Smooth muscle cell (in vitro differentiated cells): ENCODE measurements at regions not wholly inside any gene's neighbourhood (a gene's known extent, or its start where the extent isn't known, plus 50 kb on each side); places are given as distances from the start of the nearest gene placed in this dataset.

Experiments
- DNase-seq: peaks from one replicate; lab custom pipeline; 2025; ENCODE audit not compliant: unreplicated experiment; lab: John Stamatoyannopoulos, UW
- H2AFZ ChIP-seq: fragments of 200-600 bp; sonication (generic); 2 replicates; pipeline ENCODE4 v1.6.0; 2016; ENCODE audit warnings: antibody characterized with exemption, low read depth, mild to moderate bottlenecking
- H3F3A ChIP-seq: fragments of 200-600 bp; sonication (generic); 2 replicates; pipeline ENCODE4 v1.6.0; 2017; ENCODE audit warnings: antibody characterized with exemption, low read depth
- H3K27ac ChIP-seq: fragments of 200-600 bp; sonication (generic); 2 replicates; pipeline ENCODE4 v1.5.1; 2016; ENCODE audit warnings: low read depth, mild to moderate bottlenecking
- H3K27me3 ChIP-seq: fragments of 200-600 bp; sonication (generic); 2 replicates; pipeline ENCODE4 v1.6.1; 2016; ENCODE audit warnings: low read depth, mild to moderate bottlenecking
- H3K36me3 ChIP-seq: fragments of 200-600 bp; sonication (generic); 2 replicates; pipeline ENCODE4 v1.5.1; 2016; ENCODE audit warnings: low read depth
- H3K4me1 ChIP-seq: fragments of 200-600 bp; sonication (generic); 2 replicates; pipeline ENCODE4 v1.5.1; 2016; ENCODE audit warnings: low read depth
- H3K4me2 ChIP-seq: fragments of 200-600 bp; sonication (generic); 2 replicates; pipeline ENCODE4 v1.6.0; 2016; ENCODE audit warnings: mild to moderate bottlenecking
- H3K4me3 ChIP-seq: fragments of 200-600 bp; sonication (generic); 2 replicates; pipeline ENCODE4 v1.5.1; 2016; ENCODE audit warnings: mild to moderate bottlenecking
- H3K79me2 ChIP-seq: fragments of 200-600 bp; sonication (generic); 2 replicates; pipeline ENCODE4 v1.6.0; 2016; ENCODE audit warnings: low read depth, mild to moderate bottlenecking
- H3K9ac ChIP-seq: fragments of 200-600 bp; sonication (generic); 2 replicates; pipeline ENCODE4 v1.6.0; 2016; ENCODE audit warnings: low read depth
- H3K9me3 ChIP-seq: fragments of 200-600 bp; sonication (generic); replicated peaks from 2 replicates; pipeline ENCODE4 v1.5.1; 2016; ENCODE audit warnings: low read depth
- H4K20me1 ChIP-seq: fragments of 200-600 bp; sonication (generic); 2 replicates; pipeline ENCODE4 v1.6.0; 2016; ENCODE audit warnings: low read depth
- CTCF ChIP-seq: fragments of 200-600 bp; sonication (generic); IDR thresholded peaks from 2 replicates; pipeline ENCODE4 v1.5.1; 2017; ENCODE audit warnings: borderline replicate concordance, mild to moderate bottlenecking, antibody characterized with exemption; ENCODE audit not compliant: insufficient read depth, poor library complexity, severe bottlenecking
- WGBS: methylation state at CpG from one replicate; pipeline ENCODE4 v1.1.7; 2016; ENCODE audit warnings: low lambda C conversion rate; 5-methylcytosine and 5-hydroxymethylcytosine counted together

GRCh38 chr5:82365744-82366228, 87.6 kb upstream of the RPS23 start:
- Histone ChIP-seq H3K4me2 (peak overlapping the region; percentile 46), H2AFZ (peak overlapping the region; percentile 7), H3K79me2 (peaks cover 9% of the 10 kb centered on the region), H3K4me3 (no peak overlapping the region), H3K9me3 (no peaks in the 10 kb centered on the region), H3F3A (no peaks in the 10 kb centered on the region), H3K27ac (peak overlapping the region; percentile 90), H3K9ac (peak overlapping the region; percentile 70), H3K27me3 (no peaks in the 10 kb centered on the region), H3K36me3 (no peaks in the 10 kb centered on the region), H4K20me1 (no peaks in the 10 kb centered on the region), H3K4me1 (peaks cover 6% of the 10 kb centered on the region)
- DNase-seq = no peak
- no peak for TF ChIP-seq CTCF
- 37% methylated on average over 5 of the region's 5 CpGs for WGBS

GRCh38 chr5:82365026-82365425, 86.9 kb upstream of the RPS23 start:
- Histone ChIP-seq H3K9me3 (no peaks in the 10 kb centered on the region), H3F3A (no peaks in the 10 kb centered on the region), H2AFZ (peak overlapping the region; percentile 54), H3K27ac (peak overlapping the region; percentile 90), H3K4me2 (peak overlapping the region; percentile 28), H3K9ac (peak overlapping the region; percentile 70), H3K27me3 (no peaks in the 10 kb centered on the region), H4K20me1 (no peaks in the 10 kb centered on the region), H3K4me3 (no peak overlapping the region), H3K79me2 (peaks cover 9% of the 10 kb centered on the region), H3K4me1 (peaks cover 13% of the 10 kb centered on the region), H3K36me3 (no peaks in the 10 kb centered on the region)
- no peak for TF ChIP-seq CTCF
- 80% methylated on average over 4 of the region's 4 CpGs for WGBS
- DNase-seq = no peak

GRCh38 chr5:82364497-82364896, 86.3 kb upstream of the RPS23 start:
- Histone ChIP-seq H3K27me3 (no peaks in the 10 kb centered on the region), H4K20me1 (no peaks in the 10 kb centered on the region), H3K4me1 (peaks cover 18% of the 10 kb centered on the region), H3K36me3 (no peaks in the 10 kb centered on the region), H3K79me2 (peaks cover 9% of the 10 kb centered on the region), H3K9me3 (no peaks in the 10 kb centered on the region), H3K27ac (peak overlapping the region; percentile 90), H3K9ac (peak overlapping the region; percentile 70), H3F3A (no peaks in the 10 kb centered on the region), H3K4me3 (no peak overlapping the region), H2AFZ (peak overlapping the region; percentile 54), H3K4me2 (peak overlapping the region; percentile 28)
- no peak for DNase-seq
- 49% methylated on average over 5 of the region's 5 CpGs for WGBS
- TF ChIP-seq CTCF = peak; percentile 56

- Histone ChIP-seq H3K4me2 (no peak overlapping the region), H3K4me3 (no peak overlapping the region), H3K9ac (no peak overlapping the region), H2AFZ (no peak overlapping the region), H3F3A (no peaks in the 10 kb centered on the region), H4K20me1 (no peaks in the 10 kb centered on the region), H3K9me3 (no peaks in the 10 kb centered on the region), H3K27ac (peak overlapping the region; percentile 69), H3K79me2 (peaks cover 9% of the 10 kb centered on the region), H3K27me3 (no peaks in the 10 kb centered on the region), H3K4me1 (peaks cover 19% of the 10 kb centered on the region), H3K36me3 (no peaks in the 10 kb centered on the region)
- WGBS = 67% methylated on average over 4 of the region's 4 CpGs
- TF ChIP-seq CTCF = no peak
- DNase-seq = no peak
Observed at GRCh38 chr5:82363524-82363923, 85.4 kb upstream of the RPS23 start.
